ENCODE measurements at regions not wholly inside any gene's neighbourhood (a gene's known extent, or its start where the extent isn't known, plus 50 kb on each side); places are given as distances from the start of the nearest gene placed in this dataset.

GRCh38 chr2:67258122-67258521, 139.0 kb upstream of the ETAA1 start:
- no peak for FAIRE-seq

GRCh38 chr2:67258831-67259230, 138.3 kb upstream of the ETAA1 start:
- FAIRE-seq: no peak

- FAIRE-seq: no peak
Observed at GRCh38 chr2:67259556-67260342, 137.4 kb upstream of the ETAA1 start.

- no peak for FAIRE-seq
Observed at GRCh38 chr2:67260343-67261277, 136.5 kb upstream of the ETAA1 start.

- no peak for FAIRE-seq
Observed at GRCh38 chr2:67267241-67267640, 129.9 kb upstream of the ETAA1 start.

GRCh38 chr2:67268797-67269196, 128.3 kb upstream of the ETAA1 start:
- no peak for FAIRE-seq

- no peak for FAIRE-seq
Observed at GRCh38 chr2:67272195-67272594, 124.9 kb upstream of the ETAA1 start.

- no peak for FAIRE-seq
Observed at GRCh38 chr2:67277450-67277849, 119.7 kb upstream of the ETAA1 start.

- no peak for FAIRE-seq
Observed at GRCh38 chr2:67281101-67281500, 116.0 kb upstream of the ETAA1 start.

- FAIRE-seq: no peak
Observed at GRCh38 chr2:67283641-67284040, 113.5 kb upstream of the ETAA1 start.

GRCh38 chr2:67286981-67287759, 110.0 kb upstream of the ETAA1 start:
- FAIRE-seq: peak; percentile 51

GRCh38 chr2:67289271-67289670, 107.9 kb upstream of the ETAA1 start:
- no peak for FAIRE-seq

GRCh38 chr2:67289921-67290371, 107.2 kb upstream of the ETAA1 start:
- no peak for FAIRE-seq

- FAIRE-seq: no peak
Observed at GRCh38 chr2:67290451-67291290, 106.5 kb upstream of the ETAA1 start.

GRCh38 chr2:67294218-67294617, 102.9 kb upstream of the ETAA1 start:
- FAIRE-seq: no peak

GRCh38 chr2:67295406-67295805, 101.7 kb upstream of the ETAA1 start:
- no peak for FAIRE-seq

GRCh38 chr2:67295851-67296250, 101.3 kb upstream of the ETAA1 start:
- FAIRE-seq: no peak

- FAIRE-seq: no peak
Observed at GRCh38 chr2:67304300-67304890, 92.7 kb upstream of the ETAA1 start.

GRCh38 chr2:67309281-67309680, 87.9 kb upstream of the ETAA1 start:
- no peak for FAIRE-seq

GRCh38 chr2:67311536-67311935, 85.6 kb upstream of the ETAA1 start:
- FAIRE-seq: no peak

GRCh38 chr2:67312871-67313270, 84.3 kb upstream of the ETAA1 start:
- FAIRE-seq: no peak

GRCh38 chr2:67313536-67313935, 83.6 kb upstream of the ETAA1 start:
- no peak for FAIRE-seq

All from A204.1 (cell line).